HCT116 (cell line): ENCODE measurements at regions not wholly inside any gene's neighbourhood (a gene's known extent, or its start where the extent isn't known, plus 50 kb on each side); places are given as distances from the start of the nearest gene placed in this dataset.

ENCODE experiments used
- ATAC-seq: fragments of 200-7000 bp; cut with Tn5 transposase; 2 replicates; pipeline ENCODE4 v1.9.1; 2020; ENCODE audit warnings: mild to moderate bottlenecking, moderate library complexity
- BruUV-seq: library from RNA; stranded (reverse); fragments of 400-500 nt; replicated peaks from 2 replicates; lab custom pipeline; 2021; lab: Mats Ljungman, UMichigan
- CTCF ChIA-PET: fragments of 300-600 bp; sonication (Branson Sonifier 250); formaldehyde crosslinking; loops from one replicate; lab custom pipeline; 2021; ENCODE audit warnings: antibody characterized with exemption; lab: Charles Lee
- POLR2A ChIA-PET: fragments of 300-600, 350-600 bp; sonication (Branson Sonifier 250); formaldehyde crosslinking; loops from one replicate; lab custom pipeline; 2021; ENCODE audit warnings: antibody characterized with exemption; lab: Charles Lee
- RAD21 ChIA-PET, 2 experiments: fragments of 300-600 bp; sonication (Branson Sonifier 250); formaldehyde crosslinking; loops; one replicate each; lab custom pipeline; 2023; ENCODE audit warnings: low total read pairs in 2 of 2; ENCODE audit not compliant: uncharacterized antibody in 2 of 2, unreplicated experiment in 2 of 2, low non-redundant PET in 1 of 2; lab: Charles Lee
- DNase-seq: peaks from one replicate; pipeline ENCODE4 v3.0.0-alpha.2; 2010; ENCODE audit warnings: low read depth, low spot score
- H2AFZ ChIP-seq: fragments of 200-600 bp; shearing (Covaris generic), sonication (generic); 2 replicates; pipeline ENCODE4 v1.6.1; 2017; ENCODE audit warnings: low read depth, mixed run types, mixed read lengths, antibody characterized with exemption, low read length; ENCODE audit not compliant: poor library complexity, severe bottlenecking
- H3K27ac ChIP-seq: 2 replicates; pipeline ENCODE4 v1.5.1; 2012; ENCODE audit warnings: low read depth, low read length
- H3K27me3 ChIP-seq: fragments of 200-600 bp; sonication (generic); 2 replicates; pipeline ENCODE4 v1.6.1; 2016; ENCODE audit warnings: mixed run types, low read length, mixed read lengths; ENCODE audit not compliant: insufficient read depth
- H3K36me3 ChIP-seq, 2 experiments: fragments of 200-500 bp in 1 of 2; fragments of 200-600 bp in 1 of 2; sonication (Bioruptor generic) in 1 of 2; sonication (generic) in 1 of 2; 2 replicates each; pipeline versions ENCODE4 v1.5.1 to v1.6.1; 2014 to 2016; ENCODE audit warnings: low read length in 2 of 2, inconsistent platforms in 1 of 2, mixed read lengths in 1 of 2, mixed run types in 1 of 2; ENCODE audit not compliant: insufficient read depth in 2 of 2, control insufficient read depth in 1 of 2
- H3K4me1 ChIP-seq, 2 experiments: fragments of 200-600 bp in 1 of 2; sonication (generic) in 1 of 2; 2 replicates each; pipeline versions ENCODE4 v1.5.1 to v1.6.1; 2012 to 2017; ENCODE audit warnings: low read length in 2 of 2, inconsistent platforms in 1 of 2, mild to moderate bottlenecking in 1 of 2, mixed read lengths in 1 of 2, mixed run types in 1 of 2, moderate library complexity in 1 of 2; ENCODE audit not compliant: insufficient read depth in 2 of 2, control insufficient read depth in 1 of 2
- H3K4me2 ChIP-seq: fragments of 200-600 bp; sonication (generic); 2 replicates; pipeline ENCODE4 v1.6.1; 2017; ENCODE audit warnings: mixed run types, low read length, mixed read lengths
- H3K4me3 ChIP-seq, 2 experiments: fragments of 200-600 bp in 1 of 2; sonication (generic) in 1 of 2; replicated peaks in 1 of 2; 2 replicates each; pipeline ENCODE4 v1.5.1; 2011 to 2016; ENCODE audit warnings: low read length in 2 of 2, control low read depth in 1 of 2, low read depth in 1 of 2, mild to moderate bottlenecking in 1 of 2, mixed read lengths in 1 of 2, mixed run types in 1 of 2
- H3K79me2 ChIP-seq: fragments of 200-600 bp; sonication (generic); 2 replicates; pipeline ENCODE4 v1.6.1; 2017; ENCODE audit warnings: mild to moderate bottlenecking, mixed run types, low read length, moderate library complexity, mixed read lengths; ENCODE audit not compliant: insufficient read depth
- H3K9ac ChIP-seq: fragments of 200-600 bp; sonication (generic); 2 replicates; pipeline ENCODE4 v1.6.1; 2016; ENCODE audit warnings: low read length, mixed read lengths
- H3K9me2 ChIP-seq: fragments of 200-600 bp; sonication (generic), shearing (Covaris generic); 2 replicates; pipeline ENCODE4 v1.6.1; 2017; ENCODE audit warnings: mixed run types, mild to moderate bottlenecking, moderate library complexity; ENCODE audit not compliant: insufficient read depth
- H3K9me3 ChIP-seq, 2 experiments: fragments of 200-500 bp in 1 of 2; fragments of 200-600 bp in 1 of 2; sonication (Bioruptor generic) in 1 of 2; sonication (generic) in 1 of 2; 2 replicates each; pipeline ENCODE4 v1.6.1; 2014 to 2017; ENCODE audit warnings: low read length in 2 of 2, mixed read lengths in 2 of 2, inconsistent platforms in 1 of 2, low read depth in 1 of 2, mild to moderate bottlenecking in 1 of 2, mixed run types in 1 of 2, moderate library complexity in 1 of 2; ENCODE audit not compliant: control insufficient read depth in 1 of 2, insufficient read depth in 1 of 2
- H4K20me1 ChIP-seq: fragments of 200-600 bp; sonication (generic), shearing (Covaris generic); 2 replicates; pipeline ENCODE4 v1.6.1; 2017; ENCODE audit warnings: mixed run types, mild to moderate bottlenecking, moderate library complexity; ENCODE audit not compliant: insufficient read depth
- CBX3 ChIP-seq: IDR thresholded peaks from 2 replicates; pipeline ENCODE4 v1.6.1; 2012; ENCODE audit warnings: low read depth
- CTCF ChIP-seq, 3 experiments: fragments of 200-600 bp in 1 of 3; sonication (generic) in 1 of 3; IDR thresholded peaks in 2 of 3; conservative IDR thresholded peaks in 1 of 3; 2 replicates each; pipeline ENCODE4 v1.5.1; 2012 to 2017; ENCODE audit warnings: low read depth in 2 of 3, low read length in 2 of 3, antibody characterized with exemption in 1 of 3, borderline replicate concordance in 1 of 3, control low read depth in 1 of 3, mild to moderate bottlenecking in 1 of 3, mixed read lengths in 1 of 3, mixed run types in 1 of 3, moderate library complexity in 1 of 3; ENCODE audit not compliant: insufficient read depth in 1 of 3
- ELF1 ChIP-seq: IDR thresholded peaks from 2 replicates; pipeline ENCODE4 v1.6.1; 2012; ENCODE audit warnings: low read depth, borderline replicate concordance
- FOSL1 ChIP-seq: IDR thresholded peaks from 2 replicates; pipeline ENCODE4 v1.6.1; 2012; ENCODE audit warnings: low read depth
- POLR2AphosphoS5 ChIP-seq: IDR thresholded peaks from 2 replicates; pipeline ENCODE4 v1.6.1; 2011; ENCODE audit warnings: mild to moderate bottlenecking, low read depth, low read length, moderate library complexity
- REST ChIP-seq: IDR thresholded peaks from 2 replicates; pipeline ENCODE4 v1.6.1; 2012; ENCODE audit warnings: low read depth
- SIN3A ChIP-seq: IDR thresholded peaks from 2 replicates; pipeline ENCODE4 v1.6.1; 2012; ENCODE audit warnings: low read depth
- TCF7L2 ChIP-seq: IDR thresholded peaks from 2 replicates; pipeline ENCODE4 v1.7.0; 2011; ENCODE audit warnings: borderline replicate concordance, inconsistent platforms; ENCODE audit not compliant: insufficient read depth, insufficient read length; ENCODE audit errors: extremely low read depth
- YY1 ChIP-seq: IDR thresholded peaks from 2 replicates; pipeline ENCODE4 v1.6.1; 2011; ENCODE audit warnings: low read length, low read depth, moderate library complexity, mild to moderate bottlenecking; ENCODE audit not compliant: insufficient replicate concordance; ENCODE audit errors: extremely low read depth
- ZBTB33 ChIP-seq: IDR thresholded peaks from 2 replicates; pipeline ENCODE4 v1.6.1; 2011; ENCODE audit warnings: mild to moderate bottlenecking, low read length, moderate library complexity; ENCODE audit not compliant: insufficient replicate concordance; ENCODE audit errors: extremely low read depth
- intact Hi-C: fragments of 100-400 bp; cut with micrococcal nuclease; formaldehyde crosslinking; loops from 2 replicates; pipeline ENCODE4 v1.10.0; 2022

- TF ChIP-seq TCF7L2 (no peak), REST (no peak)
Measured at GRCh38 chr12:129966146-129966995, 62.5 kb upstream of the TMEM132D start (continued).

- Histone ChIP-seq H3K27me3 (no peaks in the 10 kb centered on the region), H3K9me3 (peaks cover 0 to 13% of the 10 kb centered on the region in 2 experiments; a peak in 2 of 4 replicates), H3K36me3 (no peaks in the 10 kb centered on the region), H2AFZ (no peak overlapping the region), H3K4me2 (no peak overlapping the region), H3K4me1 (no peaks in the 10 kb centered on the region), H4K20me1 (no peaks in the 10 kb centered on the region), H3K27ac (no peak overlapping the region), H3K9ac (no peak overlapping the region), H3K9me2 (no peaks in the 10 kb centered on the region), H3K4me3 (no peak overlapping the region), H3K79me2 (no peaks in the 10 kb centered on the region)
- DNase-seq (no peak), ATAC-seq (no peak)
- no TSS peak for BruUV-seq
- ChIA-PET RAD21 (no interaction called here), POLR2A (no interaction called here), CTCF (no interaction called here)
- intact Hi-C loops, result no loop called here
- TF ChIP-seq CTCF (IDR thresholded peaks at IDR 0.05 in 2 of 3, conservative IDR thresholded peaks at IDR 0.05 in 1 of 3; ENCODE audit: borderline replicate concordance in 1 of 3, insufficient read depth in 1 of 3, low read depth in 2 of 3, low read length in 2 of 3), result no peak
- no peak for TF ChIP-seq TCF7L2
- no peak for TF ChIP-seq CBX3
- TF ChIP-seq FOSL1, result no peak
- no peak for TF ChIP-seq ELF1
- TF ChIP-seq YY1, result no peak
- no peak for TF ChIP-seq SIN3A
- TF ChIP-seq REST, result no peak
- TF ChIP-seq POLR2AphosphoS5, result no peak
- TF ChIP-seq ZBTB33, result no peak
Measured at GRCh38 chr12:129971721-129972120, 67.9 kb upstream of the TMEM132D start.
